DOHH2 (cell line): ENCODE measurements at regions not wholly inside any gene's neighbourhood (a gene's known extent, or its start where the extent isn't known, plus 50 kb on each side); places are given as distances from the start of the nearest gene placed in this dataset.

Experiments used
- H3F3A ChIP-seq: fragments of 200-600 bp; sonication (generic), shearing (Covaris generic); 2 replicates; pipeline ENCODE4 v1.6.0; 2016; ENCODE audit warnings: antibody characterized with exemption, mild to moderate bottlenecking; ENCODE audit not compliant: control insufficient read depth, insufficient read depth
- H3K27ac ChIP-seq: fragments of 200-600 bp; sonication (generic); 2 replicates; pipeline ENCODE4 v1.5.1; 2014; ENCODE audit warnings: low read depth, mild to moderate bottlenecking, low read length, moderate library complexity
- H3K27me3 ChIP-seq: fragments of 200-600 bp; sonication (generic); 2 replicates; pipeline ENCODE4 v1.6.1; 2014; ENCODE audit warnings: mild to moderate bottlenecking, low read length, mixed read lengths; ENCODE audit not compliant: control insufficient read depth
- H3K36me3 ChIP-seq: fragments of 200-600 bp; sonication (generic); 2 replicates; pipeline ENCODE4 v1.6.1; 2014; ENCODE audit warnings: mild to moderate bottlenecking, low read length, moderate library complexity, mixed read lengths; ENCODE audit not compliant: control insufficient read depth
- H3K4me1 ChIP-seq: fragments of 200-600 bp; sonication (generic); 2 replicates; pipeline ENCODE4 v1.6.1; 2014; ENCODE audit warnings: mild to moderate bottlenecking, low read length, mixed read lengths; ENCODE audit not compliant: control insufficient read depth
- H3K4me2 ChIP-seq: fragments of 200-600 bp; sonication (generic); 2 replicates; pipeline ENCODE4 v1.6.0; 2014; ENCODE audit warnings: mild to moderate bottlenecking, low read length, moderate library complexity
- H3K4me3 ChIP-seq: fragments of 200-600 bp; sonication (generic); 2 replicates; pipeline ENCODE4 v1.5.1; 2014; ENCODE audit warnings: mild to moderate bottlenecking, low read length, mixed read lengths
- H3K79me2 ChIP-seq: fragments of 200-600 bp; sonication (generic); 2 replicates; pipeline ENCODE4 v1.6.1; 2014; ENCODE audit warnings: mild to moderate bottlenecking, low read length, mixed read lengths; ENCODE audit not compliant: control insufficient read depth
- H3K9me2 ChIP-seq: fragments of 200-600 bp; sonication (generic); replicated peaks from 2 replicates; pipeline ENCODE4 v1.6.1; 2014; ENCODE audit warnings: mild to moderate bottlenecking, low read length, mixed read lengths; ENCODE audit not compliant: control insufficient read depth
- H3K9me3 ChIP-seq: fragments of 200-600 bp; sonication (generic); 2 replicates; pipeline ENCODE4 v1.6.1; 2014; ENCODE audit warnings: antibody characterized with exemption, low read length, mixed read lengths; ENCODE audit not compliant: control insufficient read depth, insufficient read depth
- H4K20me1 ChIP-seq: fragments of 200-600 bp; sonication (generic); 2 replicates; pipeline ENCODE4 v1.6.0; 2014; ENCODE audit warnings: low read depth, mild to moderate bottlenecking, antibody characterized with exemption, low read length, moderate library complexity; ENCODE audit not compliant: control insufficient read depth, insufficient read depth
- EZH2phosphoT487 ChIP-seq: fragments of 200-600 bp; sonication (generic); IDR thresholded peaks from 2 replicates; pipeline ENCODE4 v1.6.1; 2017; ENCODE audit warnings: borderline replicate concordance, mild to moderate bottlenecking, antibody characterized with exemption, low read length, moderate library complexity, mixed read lengths
- TF ChIP-seq, protein P1 (sequence below): fragments of 200-600 bp; sonication (generic); IDR thresholded peaks from one replicate; pipeline ENCODE4 v1.5.1; 2014; ENCODE audit warnings: antibody characterized with exemption, mild to moderate bottlenecking, low read depth, low read length; ENCODE audit not compliant: poor library complexity, severe bottlenecking

DNA sequence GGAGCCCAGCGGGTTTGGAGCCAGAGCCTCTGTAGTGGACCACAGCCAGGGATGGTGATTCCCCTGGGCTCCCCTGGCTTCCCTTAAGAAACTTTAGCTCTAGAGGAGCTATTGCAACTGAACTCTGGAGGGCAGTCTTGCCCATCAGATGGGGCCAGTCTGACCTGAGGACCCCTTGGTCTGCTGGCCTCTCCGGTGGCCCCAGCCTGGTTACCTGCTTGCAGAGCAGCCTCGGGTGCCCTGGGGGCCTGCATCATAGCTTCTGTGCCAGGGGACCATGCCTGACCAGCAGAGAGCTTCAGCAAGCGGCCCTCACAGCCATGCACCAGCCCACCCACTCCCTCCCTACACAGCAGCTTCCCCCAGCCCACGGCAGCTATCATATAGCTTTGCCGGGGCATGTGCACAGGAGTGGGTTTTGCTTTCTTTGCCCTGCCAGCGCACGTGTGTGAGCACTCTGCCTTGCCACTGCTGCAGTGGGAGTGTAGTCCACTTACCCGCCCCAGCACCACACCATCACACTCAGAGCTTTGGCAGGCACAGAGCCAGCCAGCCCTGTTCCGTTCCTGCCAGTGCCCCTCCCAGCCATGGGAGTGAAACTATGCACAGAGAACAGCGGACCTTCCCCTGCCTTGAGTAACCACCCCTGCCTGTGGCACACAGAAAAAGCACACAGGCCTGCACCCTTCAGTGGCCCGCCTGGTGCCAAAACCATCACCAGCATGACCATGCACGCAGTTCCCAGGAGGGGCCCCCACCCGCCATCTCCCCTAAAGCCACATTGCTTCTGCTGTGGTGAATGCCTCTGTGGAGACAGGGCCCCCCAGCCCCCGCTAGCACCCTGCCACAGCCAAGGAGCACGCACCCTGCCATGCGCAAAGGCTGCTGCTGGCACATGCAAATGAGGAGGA lies 442.9 kb upstream of the NEGR1 start:
- H3K36me3 ChIP-seq = no peaks in the 10 kb centered on the region
- no peaks in the 10 kb centered on the region for H3K9me2 ChIP-seq
- no peaks in the 10 kb centered on the region for H4K20me1 ChIP-seq
- no peak overlapping the region for H3K27ac ChIP-seq
- no peak overlapping the region for H3K4me3 ChIP-seq
- H3F3A ChIP-seq = no peaks in the 10 kb centered on the region
- peaks cover 4% of the 10 kb centered on the region; the same call in 1 of the 2 replicates for H3K9me3 ChIP-seq
- TF ChIP-seq EZH2phosphoT487 = no peak
- TF ChIP-seq, protein P1, sequence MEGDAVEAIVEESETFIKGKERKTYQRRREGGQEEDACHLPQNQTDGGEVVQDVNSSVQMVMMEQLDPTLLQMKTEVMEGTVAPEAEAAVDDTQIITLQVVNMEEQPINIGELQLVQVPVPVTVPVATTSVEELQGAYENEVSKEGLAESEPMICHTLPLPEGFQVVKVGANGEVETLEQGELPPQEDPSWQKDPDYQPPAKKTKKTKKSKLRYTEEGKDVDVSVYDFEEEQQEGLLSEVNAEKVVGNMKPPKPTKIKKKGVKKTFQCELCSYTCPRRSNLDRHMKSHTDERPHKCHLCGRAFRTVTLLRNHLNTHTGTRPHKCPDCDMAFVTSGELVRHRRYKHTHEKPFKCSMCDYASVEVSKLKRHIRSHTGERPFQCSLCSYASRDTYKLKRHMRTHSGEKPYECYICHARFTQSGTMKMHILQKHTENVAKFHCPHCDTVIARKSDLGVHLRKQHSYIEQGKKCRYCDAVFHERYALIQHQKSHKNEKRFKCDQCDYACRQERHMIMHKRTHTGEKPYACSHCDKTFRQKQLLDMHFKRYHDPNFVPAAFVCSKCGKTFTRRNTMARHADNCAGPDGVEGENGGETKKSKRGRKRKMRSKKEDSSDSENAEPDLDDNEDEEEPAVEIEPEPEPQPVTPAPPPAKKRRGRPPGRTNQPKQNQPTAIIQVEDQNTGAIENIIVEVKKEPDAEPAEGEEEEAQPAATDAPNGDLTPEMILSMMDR = no peak
- H3K4me2 ChIP-seq = no peak overlapping the region
- H3K4me1 ChIP-seq = no peaks in the 10 kb centered on the region
- no peaks in the 10 kb centered on the region for H3K27me3 ChIP-seq
- H3K79me2 ChIP-seq = no peaks in the 10 kb centered on the region

DNA sequence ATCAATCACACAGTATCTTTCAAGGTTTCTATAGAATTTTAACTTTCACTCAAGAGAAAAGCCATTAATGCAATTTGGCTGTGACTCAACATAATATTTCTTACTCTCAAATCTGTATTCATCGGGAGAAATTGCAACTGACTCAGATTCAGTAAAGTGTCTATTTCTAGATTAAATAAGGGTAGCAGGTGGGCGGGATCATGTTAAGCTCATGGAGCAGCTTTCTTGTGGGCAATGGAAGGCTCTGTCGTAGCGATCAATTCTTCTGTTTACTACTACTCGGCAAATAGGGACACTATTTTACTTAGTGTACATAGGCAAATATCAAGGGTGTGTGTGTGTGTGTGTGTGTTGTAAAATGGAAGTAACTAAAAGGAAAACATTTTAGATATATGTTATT lies 423.6 kb upstream of the NEGR1 start:
- Histone ChIP-seq H3K4me3 (no peak overlapping the region), H3K9me2 (no peaks in the 10 kb centered on the region), H3K27me3 (no peaks in the 10 kb centered on the region), H3K4me1 (no peaks in the 10 kb centered on the region), H3K36me3 (no peaks in the 10 kb centered on the region), H3F3A (no peaks in the 10 kb centered on the region), H3K9me3 (no peaks in the 10 kb centered on the region), H3K27ac (no peak overlapping the region), H3K79me2 (no peaks in the 10 kb centered on the region), H4K20me1 (no peaks in the 10 kb centered on the region), H3K4me2 (no peak overlapping the region)
- TF ChIP-seq EZH2phosphoT487 = no peak
- TF ChIP-seq, protein P1 = no peak

DNA sequence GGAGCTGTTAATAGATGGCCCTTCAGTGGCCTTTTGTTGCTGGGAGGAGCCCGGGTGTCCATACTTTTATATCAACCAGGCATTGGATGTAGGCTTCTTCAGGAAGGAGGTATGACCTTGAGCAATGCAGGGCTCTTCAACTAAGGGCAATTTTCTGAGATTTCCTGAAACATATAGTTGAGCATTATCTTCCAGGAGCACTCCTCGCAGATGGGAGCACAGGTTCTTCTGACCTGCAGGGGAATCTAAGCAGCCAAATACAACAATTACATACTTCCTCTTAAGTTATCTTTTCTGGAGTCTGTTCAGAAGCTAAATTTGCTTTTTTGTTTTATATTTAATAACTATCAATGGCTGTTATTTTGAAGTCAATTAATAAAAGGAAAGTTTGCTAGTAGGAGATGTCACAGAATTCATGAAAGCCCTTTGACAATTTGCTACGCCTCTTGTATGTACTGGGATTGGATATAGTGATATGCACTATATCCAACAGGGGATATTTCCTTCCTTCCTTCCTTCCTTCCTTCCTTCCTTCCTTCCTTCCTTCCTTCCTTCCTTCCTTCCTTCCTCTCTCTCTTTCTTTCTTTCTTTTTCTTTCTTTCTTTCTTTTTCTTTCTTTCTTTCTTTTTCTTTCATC lies 422.6 kb upstream of the NEGR1 start:
- Histone ChIP-seq H3K4me2 (no peak overlapping the region), H3K27me3 (no peaks in the 10 kb centered on the region), H3K36me3 (no peaks in the 10 kb centered on the region), H3K4me1 (no peaks in the 10 kb centered on the region), H4K20me1 (no peaks in the 10 kb centered on the region), H3F3A (no peaks in the 10 kb centered on the region), H3K9me2 (no peaks in the 10 kb centered on the region), H3K9me3 (no peaks in the 10 kb centered on the region), H3K4me3 (no peak overlapping the region), H3K27ac (no peak overlapping the region), H3K79me2 (no peaks in the 10 kb centered on the region)
- TF ChIP-seq, protein P1 = no peak
- TF ChIP-seq EZH2phosphoT487 = no peak
